K562 (cell line): ENCODE measurements at regions not wholly inside any gene's neighbourhood (a gene's known extent, or its start where the extent isn't known, plus 50 kb on each side); places are given as distances from the start of the nearest gene placed in this dataset.

Experiments used
- ATAC-seq: fragments of 200-7000 bp; cut with Tn5 transposase; 3 replicates; pipeline ENCODE4 v1.9.1; 2020; ENCODE audit warnings: moderate library complexity
- BruUV-seq: library from RNA; stranded (reverse); fragments of 400-500 nt; replicated peaks from 2 replicates; lab custom pipeline; 2021; lab: Mats Ljungman, UMichigan
- CTCF ChIA-PET: fragments of 300-600 bp; formaldehyde crosslinking; extraction: SDS; loops from one replicate; lab custom pipeline; 2021; ENCODE audit warnings: low intra/inter-chr PET ratio; lab: Yijun Ruan, JAX
- POLR2A ChIA-PET: fragments of 300-600, 350-650 bp; sonication (Branson Sonifier 250); formaldehyde crosslinking; extraction: SDS; loops from one replicate; lab custom pipeline; 2021; ENCODE audit warnings: antibody characterized with exemption, inconsistent platforms; lab: Yijun Ruan, JAX
- DNase-seq, 4 experiments: peaks; one replicate each; pipeline versions ENCODE4 v3.0.0 to v3.0.0-alpha.2; 2011 to 2018; ENCODE audit warnings: low spot score in 3 of 4, mixed read lengths in 3 of 4; ENCODE audit errors: extremely low read depth in 1 of 4
- FAIRE-seq: peaks from 2 replicates; lab custom pipeline; 2011; peaks lifted over from hg19 to GRCh38; lab: Jason Lieb, UNC
- H2AFZ ChIP-seq: 2 replicates; pipeline ENCODE4 v1.6.0; 2011; ENCODE audit warnings: low read depth, low read length, control low read depth, inconsistent platforms
- H3K27ac ChIP-seq: fragments of 200-600 bp; 3 replicates; pipeline ENCODE4 v1.8.0; 2011; ENCODE audit warnings: low read depth, mild to moderate bottlenecking, control low read depth, inconsistent platforms, low read length, moderate library complexity, mixed read lengths; ENCODE audit errors: extremely low read depth
- H3K27me3 ChIP-seq, 2 experiments: fragments of 300-600 bp in 1 of 2; 2 replicates in 1 of 2; 3 replicates in 1 of 2; pipeline versions ENCODE4 v1.6.0 to v1.8.0; 2011; ENCODE audit warnings: inconsistent platforms in 2 of 2, low read length in 2 of 2, mild to moderate bottlenecking in 1 of 2, mixed read lengths in 1 of 2, moderate library complexity in 1 of 2; ENCODE audit not compliant: control insufficient read depth in 2 of 2, insufficient read depth in 2 of 2
- H3K36me3 ChIP-seq: fragments of 300-600 bp; 3 replicates; pipeline ENCODE4 v1.8.0; 2011; ENCODE audit warnings: mild to moderate bottlenecking, low read length, inconsistent platforms; ENCODE audit not compliant: control insufficient read depth, insufficient read depth
- H3K4me1 ChIP-seq, 2 experiments: fragments of 200-600 bp in 1 of 2; replicated peaks in 1 of 2; 2 replicates in 1 of 2; 3 replicates in 1 of 2; pipeline versions ENCODE4 v1.5.1 to v1.8.0; 2011; ENCODE audit warnings: inconsistent platforms in 2 of 2, low read length in 2 of 2, mild to moderate bottlenecking in 1 of 2, mixed read lengths in 1 of 2, moderate library complexity in 1 of 2; ENCODE audit not compliant: control insufficient read depth in 2 of 2, insufficient read depth in 2 of 2
- H3K4me2 ChIP-seq: 2 replicates; pipeline ENCODE4 v1.6.1; 2011; ENCODE audit warnings: low read length, control low read depth, inconsistent platforms, mixed read lengths; ENCODE audit not compliant: insufficient read depth
- H3K4me3 ChIP-seq: fragments of 200-600 bp; sonication (generic), shearing (Covaris generic); 2 replicates; pipeline ENCODE4 v1.5.1; 2016; ENCODE audit warnings: control low read depth, inconsistent platforms
- H3K79me2 ChIP-seq: fragments of 200-600 bp; 3 replicates; pipeline ENCODE4 v1.8.0; 2011; ENCODE audit warnings: low read length, inconsistent platforms; ENCODE audit not compliant: control insufficient read depth, insufficient read depth
- H3K9ac ChIP-seq, 2 experiments: 2 replicates each; pipeline versions ENCODE4 v1.6.0 to v1.6.1; 2011; ENCODE audit warnings: low read depth in 2 of 2, low read length in 2 of 2, control low read depth in 1 of 2, inconsistent platforms in 1 of 2, mild to moderate bottlenecking in 1 of 2, mixed read lengths in 1 of 2; ENCODE audit not compliant: insufficient read depth in 1 of 2
- H3K9me1 ChIP-seq: one replicate; pipeline ENCODE4 v1.6.0; 2011; ENCODE audit warnings: inconsistent platforms, mild to moderate bottlenecking, low read length, moderate library complexity; ENCODE audit not compliant: control insufficient read depth, insufficient read depth
- H3K9me3 ChIP-seq: replicated peaks from 2 replicates; pipeline ENCODE4 v1.5.1; 2011; ENCODE audit warnings: low read depth, low read length, inconsistent platforms; ENCODE audit not compliant: control insufficient read depth, insufficient read depth
- H4K20me1 ChIP-seq: replicated peaks from 2 replicates; pipeline ENCODE4 v1.6.1; 2011; ENCODE audit warnings: low read length, inconsistent platforms, mixed read lengths; ENCODE audit not compliant: control insufficient read depth, insufficient read depth
- ERF ChIP-seq: fragments of 450-650 bp; formaldehyde crosslinking; IDR thresholded peaks from 2 replicates; pipeline ENCODE4 v1.4.0; 2020; ENCODE audit warnings: mild to moderate bottlenecking, mixed read lengths
- ETV5 ChIP-seq: sonication (generic); formaldehyde crosslinking; IDR thresholded peaks from 2 replicates; pipeline ENCODE4 v1.4.0; 2020; ENCODE audit warnings: low read depth, mild to moderate bottlenecking, missing genetic modification reagents
- NCOR1 ChIP-seq: fragments of 450-650 bp; IDR thresholded peaks from 2 replicates; pipeline ENCODE4 v1.6.1; 2016; ENCODE audit warnings: mild to moderate bottlenecking, moderate library complexity
- PHTF2 ChIP-seq: fragments of 250-450 bp; sonication (Bioruptor Pico); IDR thresholded peaks from 2 replicates; pipeline ENCODE4 v1.5.0; 2021; ENCODE audit warnings: mild to moderate bottlenecking
- POLR3G ChIP-seq: IDR thresholded peaks from 2 replicates; pipeline ENCODE4 v1.6.1; 2011; ENCODE audit not compliant: insufficient read length, insufficient replicate concordance; ENCODE audit errors: extremely low read depth
- PTRF ChIP-seq: fragments of 450-650 bp; IDR thresholded peaks from 2 replicates; pipeline ENCODE4 v1.6.1; 2016; ENCODE audit warnings: mild to moderate bottlenecking, missing genetic modification characterization, missing compliant biosample characterization
- PTTG1 ChIP-seq: fragments of 450-650 bp; IDR thresholded peaks from 2 replicates; pipeline ENCODE4 v1.6.1; 2016; ENCODE audit warnings: low read depth, mild to moderate bottlenecking, missing genetic modification characterization, missing compliant biosample characterization
- RAD51 ChIP-seq: fragments of 450-650 bp; IDR thresholded peaks from 2 replicates; pipeline ENCODE4 v1.7.1; 2016; ENCODE audit warnings: low read depth, mild to moderate bottlenecking, borderline replicate concordance
- RB1 ChIP-seq: fragments of 450-650 bp; IDR thresholded peaks from 2 replicates; pipeline ENCODE4 v1.6.1; 2017; ENCODE audit warnings: low read depth, mild to moderate bottlenecking
- RBM25 ChIP-seq: fragments of 200-400 bp; formaldehyde crosslinking; IDR thresholded peaks from 2 replicates; pipeline ENCODE4 v1.6.1; 2018; ENCODE audit warnings: low read length, low read depth, moderate library complexity; ENCODE audit not compliant: severe bottlenecking
- SMC3 ChIP-seq: conservative IDR thresholded peaks from 2 replicates; pipeline ENCODE4 v1.6.1; 2011; ENCODE audit warnings: low read depth, low read length, improper control_type of control experiment; ENCODE audit not compliant: insufficient read depth
- TCF7 ChIP-seq: sonication (generic); IDR thresholded peaks from 2 replicates; pipeline ENCODE4 v1.6.1; 2016; ENCODE audit warnings: antibody characterized with exemption, borderline replicate concordance
- ZBTB49 ChIP-seq: sonication (generic); formaldehyde crosslinking; IDR thresholded peaks from 2 replicates; pipeline ENCODE4 v1.8.0; 2022; ENCODE audit warnings: missing genetic modification reagents, mild to moderate bottlenecking, borderline replicate concordance
- ZNF134 ChIP-seq: fragments of 250-450 bp; sonication (Bioruptor Pico); conservative IDR thresholded peaks from 2 replicates; pipeline ENCODE4 v1.4.0; 2020
- ZNF507 ChIP-seq: conservative IDR thresholded peaks from 2 replicates; pipeline ENCODE4 v1.6.1; 2017; ENCODE audit warnings: missing genetic modification characterization, missing compliant biosample characterization
- ZNF79 ChIP-seq: fragments of 250-450 bp; sonication (Bioruptor Pico); IDR thresholded peaks from 2 replicates; pipeline ENCODE4 v1.4.0; 2020; ENCODE audit warnings: low read depth, mild to moderate bottlenecking, moderate library complexity
- WGBS: fragments of 100-300 bp; shearing (Covaris generic); methylation state at CpG from one replicate; pipeline ENCODE4 v1.1.6; 2016; ENCODE audit warnings: low coverage, mixed read lengths; ENCODE audit not compliant: insufficient coverage; ENCODE audit errors: missing lambda C conversion rate; 5-methylcytosine and 5-hydroxymethylcytosine counted together
- in situ Hi-C: fragments of 300-500 bp; cut with MboI; formaldehyde crosslinking; loops from 4 replicates; pipeline ENCODE4 v1.15.0; 2018; ENCODE audit warnings: inconsistent platforms, mixed read lengths
- intact Hi-C: fragments of 100-400 bp; cut with micrococcal nuclease; formaldehyde crosslinking; loops from 2 replicates; pipeline ENCODE4 v1.14.2; 2022

DNA sequence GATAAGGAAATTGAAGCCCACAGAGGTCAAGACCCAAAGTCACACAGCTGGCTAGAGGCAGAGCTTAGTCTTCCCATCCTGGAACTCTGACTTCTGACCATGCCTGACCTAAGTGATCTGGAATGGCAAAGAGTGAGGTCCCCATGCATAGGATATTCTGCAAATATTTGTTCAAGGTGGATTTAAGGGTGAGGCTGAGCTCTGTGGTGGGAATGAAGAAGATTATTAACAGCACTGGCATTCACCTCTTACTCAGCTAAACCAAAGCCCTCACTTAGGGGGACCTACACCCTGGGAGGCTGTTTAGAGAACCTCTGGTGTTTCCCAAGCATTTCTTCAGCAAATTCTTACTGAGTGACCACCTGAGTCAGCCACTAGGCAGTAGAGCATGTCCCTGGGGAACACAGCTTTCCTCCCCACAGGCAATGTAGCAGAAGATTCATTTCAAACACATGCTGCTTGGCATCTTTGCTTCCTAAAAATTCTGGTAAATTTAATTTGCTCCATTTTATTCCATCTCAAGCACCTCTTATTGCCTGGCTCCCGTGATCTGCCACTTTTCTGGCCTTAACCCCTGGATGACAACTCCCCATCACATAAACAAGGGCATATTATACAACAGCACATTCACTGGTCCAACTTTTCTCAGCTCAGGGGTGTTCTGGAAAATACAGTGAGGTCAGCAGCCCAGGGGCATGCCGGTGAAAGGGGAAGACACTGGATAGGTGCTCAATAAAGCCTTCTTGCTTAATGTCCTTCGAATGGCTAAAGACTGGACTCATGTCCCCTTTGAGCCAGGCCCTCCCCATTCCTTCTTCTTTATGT is 176.0 kb downstream of the ABHD5 start:
- H3K79me2 ChIP-seq: no peaks in the 10 kb centered on the region
- no peak overlapping the region for H3K4me2 ChIP-seq
- no peaks in the 10 kb centered on the region for H3K4me1 ChIP-seq
- TF ChIP-seq ZNF134 (CRISPR knock-in tag) (no peak), ERF (CRISPR knock-in tag) (no peak), PTTG1 (tag) (no peak), ZNF79 (CRISPR knock-in tag) (no peak), PTRF (no peak), RBM25 (no peak), POLR3G (no peak), ZNF507 (tag) (no peak), TCF7 (no peak), ETV5 (CRISPR knock-in tag) (no peak), RAD51 (no peak), PHTF2 (no peak), ZBTB49 (CRISPR knock-in tag) (no peak), SMC3 (no peak), RB1 (no peak), NCOR1 (no peak)
- no peak overlapping the region for H3K27ac ChIP-seq
- H3K36me3 ChIP-seq: no peaks in the 10 kb centered on the region
- intact Hi-C loops (no loop called here), in situ Hi-C loops (no loop called here)
- no peaks in the 10 kb centered on the region for H3K9me1 ChIP-seq
- ChIA-PET CTCF (interaction anchor here (0.6 kb wide), 1 partner anchor 90 kb away, joined by 3 read pairs; no protein-coding TSS in a partner anchor), POLR2A (interaction anchor here (0.6 kb wide), 1 partner anchor 48 kb away, joined by 3 read pairs; no protein-coding TSS in a partner anchor)
- FAIRE-seq: no peak
- BruUV-seq: no TSS peak
- H3K4me3 ChIP-seq: no peak overlapping the region
- H3K9ac ChIP-seq: no peak overlapping the region
- H4K20me1 ChIP-seq: no peaks in the 10 kb centered on the region
- DNase-seq: no peak
- no peak overlapping the region for H2AFZ ChIP-seq
- peaks cover 3 to 66% of the 10 kb centered on the region in 2 experiments; a peak in 3 of 5 replicates for H3K27me3 ChIP-seq
- WGBS: 0% methylated on average over 3 of the region's 3 CpGs
- H3K9me3 ChIP-seq: no peaks in the 10 kb centered on the region
- ATAC-seq: no peak
